ENCODE measurements at regions not wholly inside any gene's neighbourhood (a gene's known extent, or its start where the extent isn't known, plus 50 kb on each side); places are given as distances from the start of the nearest gene placed in this dataset.
A peak's percentile ranks its signal among the peaks of the same experiment; 100 is the strongest.

DNA sequence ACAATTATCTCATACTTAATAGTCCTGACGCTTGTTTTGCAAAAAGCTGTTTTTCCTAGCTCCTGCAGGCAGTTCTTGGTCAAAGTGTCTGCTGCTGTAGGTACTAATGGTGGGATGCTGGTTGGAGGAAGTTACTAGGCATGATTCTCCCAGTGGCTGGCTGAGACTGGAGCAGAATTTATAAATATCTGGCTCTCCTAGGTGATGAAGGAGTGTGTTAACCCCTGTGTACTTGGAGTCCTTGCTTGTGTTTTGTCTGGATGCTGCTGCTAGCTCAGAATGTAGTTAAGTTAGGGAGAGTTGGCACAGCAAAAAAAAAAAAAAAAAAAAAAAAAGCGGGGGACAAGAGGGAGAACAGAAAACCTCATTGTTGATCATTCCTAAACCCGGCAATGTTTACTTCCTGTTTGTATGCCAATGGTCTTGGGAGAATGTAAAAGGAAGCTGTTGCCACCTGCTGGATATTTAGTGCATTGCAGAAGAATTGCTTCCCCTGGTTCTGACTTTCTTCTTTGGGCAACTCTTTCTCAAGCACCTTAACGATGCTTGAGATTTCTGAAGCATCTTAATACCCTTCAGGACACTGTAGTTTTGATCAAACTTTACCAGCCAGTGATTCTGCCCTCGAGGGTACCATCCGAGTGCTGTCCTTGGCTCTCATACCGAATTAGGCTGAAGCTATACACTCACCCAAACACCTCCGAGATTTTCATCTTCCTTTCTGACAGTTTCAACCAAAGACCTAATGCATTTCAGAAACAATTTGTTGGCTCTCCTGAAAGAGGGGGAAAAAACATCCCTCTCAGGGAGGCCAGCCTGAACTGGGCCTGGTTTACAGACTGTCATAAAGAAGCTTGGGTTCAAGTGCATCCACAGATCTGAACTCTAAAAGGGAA lies 71.7 kb upstream of the WWC1 start (continued):
- TF ChIP-seq, protein P1, sequence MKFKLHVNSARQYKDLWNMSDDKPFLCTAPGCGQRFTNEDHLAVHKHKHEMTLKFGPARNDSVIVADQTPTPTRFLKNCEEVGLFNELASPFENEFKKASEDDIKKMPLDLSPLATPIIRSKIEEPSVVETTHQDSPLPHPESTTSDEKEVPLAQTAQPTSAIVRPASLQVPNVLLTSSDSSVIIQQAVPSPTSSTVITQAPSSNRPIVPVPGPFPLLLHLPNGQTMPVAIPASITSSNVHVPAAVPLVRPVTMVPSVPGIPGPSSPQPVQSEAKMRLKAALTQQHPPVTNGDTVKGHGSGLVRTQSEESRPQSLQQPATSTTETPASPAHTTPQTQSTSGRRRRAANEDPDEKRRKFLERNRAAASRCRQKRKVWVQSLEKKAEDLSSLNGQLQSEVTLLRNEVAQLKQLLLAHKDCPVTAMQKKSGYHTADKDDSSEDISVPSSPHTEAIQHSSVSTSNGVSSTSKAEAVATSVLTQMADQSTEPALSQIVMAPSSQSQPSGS (IDR thresholded peaks at IDR 0.05; ENCODE audit: low read length) = 0 out of 2 replicates have a peak, but pooled peaks have one; percentile 13
- TF ChIP-seq, protein P2, sequence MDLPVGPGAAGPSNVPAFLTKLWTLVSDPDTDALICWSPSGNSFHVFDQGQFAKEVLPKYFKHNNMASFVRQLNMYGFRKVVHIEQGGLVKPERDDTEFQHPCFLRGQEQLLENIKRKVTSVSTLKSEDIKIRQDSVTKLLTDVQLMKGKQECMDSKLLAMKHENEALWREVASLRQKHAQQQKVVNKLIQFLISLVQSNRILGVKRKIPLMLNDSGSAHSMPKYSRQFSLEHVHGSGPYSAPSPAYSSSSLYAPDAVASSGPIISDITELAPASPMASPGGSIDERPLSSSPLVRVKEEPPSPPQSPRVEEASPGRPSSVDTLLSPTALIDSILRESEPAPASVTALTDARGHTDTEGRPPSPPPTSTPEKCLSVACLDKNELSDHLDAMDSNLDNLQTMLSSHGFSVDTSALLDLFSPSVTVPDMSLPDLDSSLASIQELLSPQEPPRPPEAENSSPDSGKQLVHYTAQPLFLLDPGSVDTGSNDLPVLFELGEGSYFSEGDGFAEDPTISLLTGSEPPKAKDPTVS (IDR thresholded peaks at IDR 0.05; ENCODE audit: low read depth, low read length) = 0 out of 2 replicates have a peak, but pooled peaks have one; percentile 20
- TF ChIP-seq YY1 (IDR thresholded peaks at IDR 0.05; ENCODE audit: low read depth, low read length) (peak; percentile 54; the same call in 1 of the 2 replicates), STAT3 (IDR thresholded peaks at IDR 0.05; ENCODE audit: low read depth, low read length) (no peak), BMI1 (IDR thresholded peaks at IDR 0.05; ENCODE audit: borderline replicate concordance) (no peak), SRF (IDR thresholded peaks at IDR 0.05; ENCODE audit: low read depth in 2 of 2, low read length in 2 of 2) (no peak), ZNF207 (IDR thresholded peaks at IDR 0.05; ENCODE audit: borderline replicate concordance) (no peak), TARDBP (IDR thresholded peaks at IDR 0.05; ENCODE audit: borderline replicate concordance) (no peak), RAD21 (IDR thresholded peaks at IDR 0.05; ENCODE audit: insufficient read depth, low read depth, low read length) (peak; percentile 98), SUZ12 (IDR thresholded peaks at IDR 0.05; ENCODE audit: unreplicated experiment) (no peak), BACH1 (IDR thresholded peaks at IDR 0.05; ENCODE audit: borderline replicate concordance) (no peak), MXI1 (IDR thresholded peaks at IDR 0.05; ENCODE audit: low read depth, low read length) (no peak), TCF12 (IDR thresholded peaks at IDR 0.05; ENCODE audit: low read depth, low read length) (no peak), NR2F1 (conservative IDR thresholded peaks at IDR 0.05) (no peak), ASH2L (IDR thresholded peaks at IDR 0.05; ENCODE audit: borderline replicate concordance, low read depth) (no peak), MYB (IDR thresholded peaks at IDR 0.05; ENCODE audit: borderline replicate concordance, low read depth, low read length) (no peak)
- TF ChIP-seq, protein P3, sequence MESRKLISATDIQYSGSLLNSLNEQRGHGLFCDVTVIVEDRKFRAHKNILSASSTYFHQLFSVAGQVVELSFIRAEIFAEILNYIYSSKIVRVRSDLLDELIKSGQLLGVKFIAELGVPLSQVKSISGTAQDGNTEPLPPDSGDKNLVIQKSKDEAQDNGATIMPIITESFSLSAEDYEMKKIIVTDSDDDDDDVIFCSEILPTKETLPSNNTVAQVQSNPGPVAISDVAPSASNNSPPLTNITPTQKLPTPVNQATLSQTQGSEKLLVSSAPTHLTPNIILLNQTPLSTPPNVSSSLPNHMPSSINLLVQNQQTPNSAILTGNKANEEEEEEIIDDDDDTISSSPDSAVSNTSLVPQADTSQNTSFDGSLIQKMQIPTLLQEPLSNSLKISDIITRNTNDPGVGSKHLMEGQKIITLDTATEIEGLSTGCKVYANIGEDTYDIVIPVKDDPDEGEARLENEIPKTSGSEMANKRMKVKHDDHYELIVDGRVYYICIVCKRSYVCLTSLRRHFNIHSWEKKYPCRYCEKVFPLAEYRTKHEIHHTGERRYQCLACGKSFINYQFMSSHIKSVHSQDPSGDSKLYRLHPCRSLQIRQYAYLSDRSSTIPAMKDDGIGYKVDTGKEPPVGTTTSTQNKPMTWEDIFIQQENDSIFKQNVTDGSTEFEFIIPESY (IDR thresholded peaks at IDR 0.05) = no peak
- TF ChIP-seq, protein P4, sequence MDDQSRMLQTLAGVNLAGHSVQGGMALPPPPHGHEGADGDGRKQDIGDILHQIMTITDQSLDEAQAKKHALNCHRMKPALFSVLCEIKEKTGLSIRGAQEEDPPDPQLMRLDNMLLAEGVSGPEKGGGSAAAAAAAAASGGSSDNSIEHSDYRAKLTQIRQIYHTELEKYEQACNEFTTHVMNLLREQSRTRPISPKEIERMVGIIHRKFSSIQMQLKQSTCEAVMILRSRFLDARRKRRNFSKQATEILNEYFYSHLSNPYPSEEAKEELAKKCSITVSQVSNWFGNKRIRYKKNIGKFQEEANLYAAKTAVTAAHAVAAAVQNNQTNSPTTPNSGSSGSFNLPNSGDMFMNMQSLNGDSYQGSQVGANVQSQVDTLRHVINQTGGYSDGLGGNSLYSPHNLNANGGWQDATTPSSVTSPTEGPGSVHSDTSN (IDR thresholded peaks at IDR 0.05; ENCODE audit: insufficient replicate concordance, low read depth, low read length) = no peak
- TF ChIP-seq, protein P5, sequence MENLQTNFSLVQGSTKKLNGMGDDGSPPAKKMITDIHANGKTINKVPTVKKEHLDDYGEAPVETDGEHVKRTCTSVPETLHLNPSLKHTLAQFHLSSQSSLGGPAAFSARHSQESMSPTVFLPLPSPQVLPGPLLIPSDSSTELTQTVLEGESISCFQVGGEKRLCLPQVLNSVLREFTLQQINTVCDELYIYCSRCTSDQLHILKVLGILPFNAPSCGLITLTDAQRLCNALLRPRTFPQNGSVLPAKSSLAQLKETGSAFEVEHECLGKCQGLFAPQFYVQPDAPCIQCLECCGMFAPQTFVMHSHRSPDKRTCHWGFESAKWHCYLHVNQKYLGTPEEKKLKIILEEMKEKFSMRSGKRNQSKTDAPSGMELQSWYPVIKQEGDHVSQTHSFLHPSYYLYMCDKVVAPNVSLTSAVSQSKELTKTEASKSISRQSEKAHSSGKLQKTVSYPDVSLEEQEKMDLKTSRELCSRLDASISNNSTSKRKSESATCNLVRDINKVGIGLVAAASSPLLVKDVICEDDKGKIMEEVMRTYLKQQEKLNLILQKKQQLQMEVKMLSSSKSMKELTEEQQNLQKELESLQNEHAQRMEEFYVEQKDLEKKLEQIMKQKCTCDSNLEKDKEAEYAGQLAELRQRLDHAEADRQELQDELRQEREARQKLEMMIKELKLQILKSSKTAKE (IDR thresholded peaks at IDR 0.05; ENCODE audit: low read depth, poor library complexity, severe bottlenecking) = no peak
- TF ChIP-seq, protein P6, sequence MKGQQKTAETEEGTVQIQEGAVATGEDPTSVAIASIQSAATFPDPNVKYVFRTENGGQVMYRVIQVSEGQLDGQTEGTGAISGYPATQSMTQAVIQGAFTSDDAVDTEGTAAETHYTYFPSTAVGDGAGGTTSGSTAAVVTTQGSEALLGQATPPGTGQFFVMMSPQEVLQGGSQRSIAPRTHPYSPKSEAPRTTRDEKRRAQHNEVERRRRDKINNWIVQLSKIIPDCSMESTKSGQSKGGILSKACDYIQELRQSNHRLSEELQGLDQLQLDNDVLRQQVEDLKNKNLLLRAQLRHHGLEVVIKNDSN (IDR thresholded peaks at IDR 0.05; ENCODE audit: borderline replicate concordance, extremely low read length, insufficient read depth, low read depth, low read length) = no peak

All from GM12878 (cell line).